ENCODE measurements at regions not wholly inside any gene's neighbourhood (a gene's known extent, or its start where the extent isn't known, plus 50 kb on each side); places are given as distances from the start of the nearest gene placed in this dataset.

- Histone ChIP-seq H3K27ac (ENCODE audit: insufficient read depth, low read depth, low read length) (no peak overlapping the region), H3K9ac (replicated peaks; ENCODE audit: extremely low read depth, insufficient read depth, low read length) (no peak overlapping the region), H4K20me1 (replicated peaks; ENCODE audit: control insufficient read depth, extremely low read depth, insufficient read depth, low read length) (no peaks in the 10 kb centered on the region), H3K4me2 (ENCODE audit: insufficient read depth, low read length) (no peak overlapping the region), H3K9me1 (replicated peaks; ENCODE audit: control insufficient read depth, extremely low read depth, insufficient read depth, low read length) (no peaks in the 10 kb centered on the region), H2AFZ (ENCODE audit: low read depth, low read length) (no peak overlapping the region), H3K4me1 (ENCODE audit: control insufficient read depth, extremely low read depth, insufficient read depth, low read length) (no peaks in the 10 kb centered on the region), H3K79me2 (ENCODE audit: control insufficient read depth, insufficient read depth, low read length) (no peaks in the 10 kb centered on the region), H3K27me3 (ENCODE audit: control insufficient read depth in 2 of 2, insufficient read depth in 2 of 2, low read length in 2 of 2) (peaks cover 3 to 4% of the 10 kb centered on the region in 2 experiments), H3K36me3 (ENCODE audit: control insufficient read depth in 2 of 2, extremely low read depth in 1 of 2, insufficient read depth in 2 of 2, low read length in 2 of 2) (no peaks in the 10 kb centered on the region), H3K4me3 (replicated peaks in 1 of 3; ENCODE audit: insufficient read depth in 1 of 3, low read depth in 1 of 3, low read length in 3 of 3) (no peak overlapping the region), H3K9me3 (replicated peaks; ENCODE audit: control insufficient read depth, insufficient read depth, low read length) (no peaks in the 10 kb centered on the region)
- no TSS peak for BruUV-seq (replicated peaks)
- TF ChIP-seq FOS (IDR thresholded peaks at IDR 0.05; ENCODE audit: borderline replicate concordance, insufficient read depth, low read length) (no peak), MYC (IDR thresholded peaks at IDR 0.05; ENCODE audit: low read depth, low read length) (no peak), JUN (IDR thresholded peaks at IDR 0.05; ENCODE audit: borderline replicate concordance, insufficient read depth, insufficient read length, low read depth) (no peak), EZH2 (IDR thresholded peaks at IDR 0.05; ENCODE audit: borderline replicate concordance, low read depth, low read length, severe bottlenecking) (no peak), GATA2 (IDR thresholded peaks at IDR 0.05; ENCODE audit: insufficient read depth, insufficient read length, low read depth, low read length) (no peak), MAX (IDR thresholded peaks at IDR 0.05; ENCODE audit: insufficient read depth, insufficient read length) (no peak), POLR2AphosphoS5 (IDR thresholded peaks at IDR 0.05; ENCODE audit: insufficient read depth, low read depth, low read length) (no peak)
- no peak for FAIRE-seq
- ChIA-PET CTCF (interaction anchor here (0.7 to 0.9 kb wide), 2 partner anchors 10 to 99 kb away, joined by 3 read pairs; partner anchors contain the start of gene INSIG1), POLR2A (no interaction called here)
- no peak for DNase-seq (ENCODE audit: low read depth, low spot score)
- dilution Hi-C loops (cut with MboI; ENCODE audit: extremely low pct_ligation_motif_present, low sequenced_read_pairs), result loop anchor here (25.0 kb wide), 1 partner anchor 138 kb away; no protein-coding TSS in a partner anchor
- intact Hi-C loops (cut with micrococcal nuclease), result no loop called here
Observed at GRCh38 chr7:155198901-155199845, 98.5 kb upstream of the INSIG1 start.
